Epithelial cell of esophagus (primary cell): ENCODE measurements at regions not wholly inside any gene's neighbourhood (a gene's known extent, or its start where the extent isn't known, plus 50 kb on each side); places are given as distances from the start of the nearest gene placed in this dataset.
"Not testable (repeated sequence)": the region's sequence is repeated elsewhere in the genome, so short reads cannot be mapped to it uniquely, and the experiment has no call there.

ENCODE experiments used
- DNase-seq: peaks from one replicate; pipeline ENCODE4 v3.0.0; 2010; ENCODE audit warnings: low read depth
- H3K4me3 ChIP-seq: 2 replicates; pipeline ENCODE4 v1.5.1; 2011; ENCODE audit warnings: mild to moderate bottlenecking, low read length, control low read depth
- TF ChIP-seq, protein P1 (sequence below): IDR thresholded peaks from 2 replicates; pipeline ENCODE4 v1.5.1; 2011; ENCODE audit warnings: low read depth, mild to moderate bottlenecking, low read length, control low read depth, inconsistent platforms; ENCODE audit not compliant: insufficient read depth; ENCODE audit errors: missing control alignments

DNA sequence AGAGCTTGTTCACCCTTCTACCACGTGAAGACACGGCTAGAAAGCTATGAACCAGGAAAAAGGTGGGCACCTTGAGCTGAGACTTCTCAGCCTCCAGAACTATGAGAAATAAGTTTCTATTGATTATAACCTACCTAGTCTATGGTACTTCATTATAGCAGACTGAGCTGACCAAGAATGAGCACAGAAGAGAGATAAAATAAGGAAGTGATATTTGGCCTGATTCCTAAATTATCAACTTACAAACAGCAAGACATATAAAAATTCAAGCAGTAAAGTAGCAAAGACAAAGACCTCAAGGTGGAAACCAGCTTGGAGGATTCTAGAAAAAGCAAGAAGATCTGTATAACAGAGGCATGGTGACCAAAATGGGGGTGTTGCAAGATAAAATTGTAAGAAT, 63.9 kb upstream of the OSTN start:
- H3K4me3 ChIP-seq = no peak overlapping the region
- TF ChIP-seq, protein P1, sequence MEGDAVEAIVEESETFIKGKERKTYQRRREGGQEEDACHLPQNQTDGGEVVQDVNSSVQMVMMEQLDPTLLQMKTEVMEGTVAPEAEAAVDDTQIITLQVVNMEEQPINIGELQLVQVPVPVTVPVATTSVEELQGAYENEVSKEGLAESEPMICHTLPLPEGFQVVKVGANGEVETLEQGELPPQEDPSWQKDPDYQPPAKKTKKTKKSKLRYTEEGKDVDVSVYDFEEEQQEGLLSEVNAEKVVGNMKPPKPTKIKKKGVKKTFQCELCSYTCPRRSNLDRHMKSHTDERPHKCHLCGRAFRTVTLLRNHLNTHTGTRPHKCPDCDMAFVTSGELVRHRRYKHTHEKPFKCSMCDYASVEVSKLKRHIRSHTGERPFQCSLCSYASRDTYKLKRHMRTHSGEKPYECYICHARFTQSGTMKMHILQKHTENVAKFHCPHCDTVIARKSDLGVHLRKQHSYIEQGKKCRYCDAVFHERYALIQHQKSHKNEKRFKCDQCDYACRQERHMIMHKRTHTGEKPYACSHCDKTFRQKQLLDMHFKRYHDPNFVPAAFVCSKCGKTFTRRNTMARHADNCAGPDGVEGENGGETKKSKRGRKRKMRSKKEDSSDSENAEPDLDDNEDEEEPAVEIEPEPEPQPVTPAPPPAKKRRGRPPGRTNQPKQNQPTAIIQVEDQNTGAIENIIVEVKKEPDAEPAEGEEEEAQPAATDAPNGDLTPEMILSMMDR = no peak
- no peak for DNase-seq

DNA sequence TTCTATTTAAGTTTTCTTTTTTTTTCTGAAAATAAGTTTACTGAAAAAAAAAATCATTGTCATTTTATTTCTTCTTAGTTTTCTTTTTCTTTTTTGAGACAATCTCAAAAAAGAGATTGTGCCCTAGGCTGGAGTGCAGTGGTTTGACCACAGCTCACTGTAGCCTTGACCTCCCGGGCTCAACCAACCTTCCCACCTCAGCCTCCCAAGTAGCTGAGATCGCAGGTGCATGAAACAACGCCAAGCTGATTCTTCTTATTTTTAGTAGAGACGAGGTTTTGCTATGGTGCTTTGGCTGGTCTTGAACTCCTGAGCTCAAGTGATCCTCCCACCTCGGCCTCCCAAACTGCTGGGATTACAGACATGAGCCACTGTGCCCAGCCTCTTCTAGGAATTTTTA, 65.7 kb upstream of the OSTN start:
- no peak for DNase-seq
- TF ChIP-seq, protein P1 = no peak
- no peak overlapping the region for H3K4me3 ChIP-seq

DNA sequence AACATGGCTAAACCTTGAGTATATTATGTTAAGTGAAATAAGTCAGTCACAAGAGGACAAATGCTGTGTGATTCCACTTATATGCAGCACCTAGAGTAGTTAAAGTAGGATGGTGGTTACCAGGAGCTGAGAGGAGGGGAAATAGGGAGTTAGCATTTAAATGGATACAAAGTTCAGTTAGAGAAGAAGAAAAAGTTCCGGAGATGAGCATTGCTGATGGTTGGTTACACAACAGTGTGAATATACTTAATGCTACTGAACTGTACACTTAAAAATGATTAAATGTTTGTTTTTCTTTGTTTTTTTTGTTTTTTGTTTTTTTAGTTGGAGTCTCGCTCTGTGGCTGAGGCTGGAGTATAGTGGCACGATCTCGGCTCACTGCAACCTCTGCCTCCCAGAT, 67.7 kb upstream of the OSTN start:
- no peak for DNase-seq
- no peak overlapping the region for H3K4me3 ChIP-seq
- TF ChIP-seq, protein P1 = no peak

DNA sequence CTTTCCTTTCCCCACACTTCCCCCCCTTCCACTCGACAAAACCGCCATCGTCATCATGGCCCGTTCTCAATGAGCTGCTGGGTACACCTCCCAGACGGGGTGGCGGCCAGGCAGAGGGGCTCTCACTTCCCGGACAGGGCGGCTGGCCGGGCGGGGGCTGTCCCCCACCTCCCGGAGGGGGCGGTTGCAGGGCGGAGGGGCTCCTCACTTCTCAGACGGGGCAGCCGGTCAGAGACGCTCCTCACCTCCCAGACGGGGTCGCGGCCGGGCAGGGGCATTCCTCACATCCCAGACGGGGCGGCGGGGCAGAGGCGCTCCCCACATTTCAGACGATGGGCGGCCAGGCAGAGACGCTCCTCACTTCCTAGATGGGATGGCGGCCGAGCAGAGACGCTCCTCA, 74.2 kb upstream of the OSTN start:
- not testable (repeated sequence) for DNase-seq, H3K4me3 ChIP-seq

DNA sequence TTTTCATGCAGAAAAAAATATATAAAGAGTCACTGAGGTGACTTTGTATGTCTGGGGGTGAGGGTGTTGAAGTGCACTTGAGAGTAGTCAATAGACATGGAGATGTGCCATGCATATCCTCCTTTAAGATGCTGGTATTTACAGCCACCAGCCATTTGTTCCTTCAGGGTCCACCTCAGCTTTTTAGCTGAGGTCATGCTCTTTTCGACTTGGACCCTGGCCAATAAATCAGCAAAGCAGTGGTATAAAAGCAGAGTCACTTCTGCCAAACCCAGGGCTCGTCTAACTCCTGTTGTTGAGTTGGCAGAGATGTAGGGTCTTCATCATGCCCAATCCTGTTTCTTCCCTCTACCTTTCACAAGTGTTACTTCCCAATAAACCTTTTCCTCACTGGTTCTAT, 75.1 kb upstream of the OSTN start:
- TF ChIP-seq, protein P1 = no peak
- no peak for DNase-seq

DNA sequence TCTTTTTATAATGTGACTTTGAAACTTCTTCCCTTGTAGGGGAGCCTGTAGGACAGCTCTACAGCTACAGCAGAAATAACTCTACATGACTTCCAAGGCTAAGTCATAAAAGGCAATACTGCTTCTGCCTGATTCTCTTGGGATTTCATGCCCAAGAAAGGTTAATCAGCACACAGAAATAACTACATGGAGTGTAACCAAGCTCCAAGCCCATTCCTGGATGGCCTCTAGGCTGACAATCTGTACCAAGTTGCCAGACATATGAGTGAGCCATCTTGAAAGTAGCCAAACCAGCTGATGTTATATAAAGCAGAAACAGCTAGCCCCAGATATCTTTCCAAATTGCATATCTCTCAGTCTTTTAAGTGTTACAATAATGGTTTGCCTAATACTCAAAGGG, 75.8 kb upstream of the OSTN start:
- H3K4me3 ChIP-seq = no peak overlapping the region
- no peak for DNase-seq
- TF ChIP-seq, protein P1 = no peak

More for the DNA sequence above, 75.1 kb upstream of the OSTN start:
- H3K4me3 ChIP-seq = no peak overlapping the region

DNA sequence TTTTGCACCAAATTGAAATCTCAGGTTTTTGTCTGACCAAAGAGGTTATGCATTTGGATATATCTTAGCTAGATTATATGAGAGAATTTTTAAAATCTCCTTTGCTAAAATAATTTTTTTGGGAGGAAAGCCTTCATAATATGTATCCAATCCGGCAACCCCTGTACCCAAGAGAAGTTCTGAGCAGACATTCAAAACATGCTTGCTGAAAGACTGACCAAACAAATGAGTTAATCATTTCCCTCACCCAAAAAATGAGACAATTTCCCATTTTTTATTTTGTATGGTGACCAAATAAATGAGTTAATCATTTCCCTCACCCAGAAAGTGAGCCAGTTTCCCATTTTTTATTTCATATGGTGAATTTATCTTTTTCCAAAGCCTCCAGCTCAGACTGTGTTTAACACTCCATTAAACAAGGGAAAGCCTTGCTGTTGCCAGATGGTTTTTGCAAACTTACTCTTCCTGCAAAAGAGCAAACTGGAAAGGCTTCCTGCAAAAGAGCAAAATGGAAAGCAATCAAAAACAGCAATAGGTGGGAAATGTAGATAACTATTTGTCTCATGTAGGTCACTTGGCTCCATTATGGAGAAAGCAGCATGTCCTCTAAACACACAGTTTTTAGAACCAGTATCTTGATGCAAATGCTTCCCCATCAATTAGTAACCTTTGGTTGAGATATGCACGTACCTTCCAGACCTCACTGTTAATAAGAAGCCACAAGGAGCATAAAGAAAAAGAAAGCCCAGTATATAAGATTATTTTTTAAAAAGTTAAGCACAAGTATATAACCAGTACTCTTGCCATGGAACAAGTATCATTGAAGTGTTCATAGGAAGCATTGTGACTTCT, 78.4 kb upstream of the OSTN start:
- TF ChIP-seq, protein P1 = no peak
- no peak for DNase-seq
- no peak overlapping the region for H3K4me3 ChIP-seq
